ENCODE measurements at regions not wholly inside any gene's neighbourhood (a gene's known extent, or its start where the extent isn't known, plus 50 kb on each side); places are given as distances from the start of the nearest gene placed in this dataset.

GRCh38 chr5:84961193-84961592 lies 576.5 kb upstream of the EDIL3 start:
- H3K27me3 ChIP-seq: no peaks in the 10 kb centered on the region
- peaks cover 5% of the 10 kb centered on the region for H3K9me3 ChIP-seq
- DNase-seq (ENCODE audit: low spot score in 2 of 2): no peak
- no peak overlapping the region for H3K4me3 ChIP-seq
- no peak overlapping the region for H3K27ac ChIP-seq
- no peaks in the 10 kb centered on the region for H3K4me1 ChIP-seq
- TF ChIP-seq POLR2A (IDR thresholded peaks at IDR 0.05) (no peak), POLR2AphosphoS5 (IDR thresholded peaks at IDR 0.05) (no peak), EP300 (IDR thresholded peaks at IDR 0.05) (no peak)
- TF ChIP-seq, protein P1, sequence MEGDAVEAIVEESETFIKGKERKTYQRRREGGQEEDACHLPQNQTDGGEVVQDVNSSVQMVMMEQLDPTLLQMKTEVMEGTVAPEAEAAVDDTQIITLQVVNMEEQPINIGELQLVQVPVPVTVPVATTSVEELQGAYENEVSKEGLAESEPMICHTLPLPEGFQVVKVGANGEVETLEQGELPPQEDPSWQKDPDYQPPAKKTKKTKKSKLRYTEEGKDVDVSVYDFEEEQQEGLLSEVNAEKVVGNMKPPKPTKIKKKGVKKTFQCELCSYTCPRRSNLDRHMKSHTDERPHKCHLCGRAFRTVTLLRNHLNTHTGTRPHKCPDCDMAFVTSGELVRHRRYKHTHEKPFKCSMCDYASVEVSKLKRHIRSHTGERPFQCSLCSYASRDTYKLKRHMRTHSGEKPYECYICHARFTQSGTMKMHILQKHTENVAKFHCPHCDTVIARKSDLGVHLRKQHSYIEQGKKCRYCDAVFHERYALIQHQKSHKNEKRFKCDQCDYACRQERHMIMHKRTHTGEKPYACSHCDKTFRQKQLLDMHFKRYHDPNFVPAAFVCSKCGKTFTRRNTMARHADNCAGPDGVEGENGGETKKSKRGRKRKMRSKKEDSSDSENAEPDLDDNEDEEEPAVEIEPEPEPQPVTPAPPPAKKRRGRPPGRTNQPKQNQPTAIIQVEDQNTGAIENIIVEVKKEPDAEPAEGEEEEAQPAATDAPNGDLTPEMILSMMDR (IDR thresholded peaks at IDR 0.05): no peak
- no peaks in the 10 kb centered on the region for H3K36me3 ChIP-seq
- 95% methylated on average over 4 of the region's 9 CpGs for WGBS

- Histone ChIP-seq H3K36me3 (no peaks in the 10 kb centered on the region), H3K27ac (no peak overlapping the region), H3K9me3 (peaks cover 5% of the 10 kb centered on the region), H3K27me3 (no peaks in the 10 kb centered on the region), H3K4me1 (no peaks in the 10 kb centered on the region), H3K4me3 (no peak overlapping the region)
- no peak for DNase-seq (ENCODE audit: low spot score in 2 of 2)
- no peak for TF ChIP-seq POLR2A (IDR thresholded peaks at IDR 0.05)
- TF ChIP-seq EP300 (IDR thresholded peaks at IDR 0.05): no peak
- TF ChIP-seq, protein P1 (IDR thresholded peaks at IDR 0.05): no peak
- 100% methylated on average over 1 of the region's 3 CpGs for WGBS
These were observed 577.2 kb upstream of the EDIL3 start for GRCh38 chr5:84961903-84962302.

- no peak for TF ChIP-seq POLR2AphosphoS5 (IDR thresholded peaks at IDR 0.05)
- TF ChIP-seq, protein P1 (IDR thresholded peaks at IDR 0.05): no peak
- TF ChIP-seq EP300 (IDR thresholded peaks at IDR 0.05): no peak
- TF ChIP-seq POLR2A (IDR thresholded peaks at IDR 0.05): no peak
- DNase-seq (ENCODE audit: low spot score in 2 of 2): no peak
- Histone ChIP-seq H3K27me3 (no peaks in the 10 kb centered on the region), H3K9me3 (no peaks in the 10 kb centered on the region), H3K27ac (no peak overlapping the region), H3K4me3 (no peak overlapping the region), H3K4me1 (no peaks in the 10 kb centered on the region), H3K36me3 (no peaks in the 10 kb centered on the region)
- WGBS: 48% methylated on average over 2 of the region's 2 CpGs
These were observed 598.4 kb upstream of the EDIL3 start for GRCh38 chr5:84983093-84983492.

GRCh38 chr5:84985148-84985547 lies 600.5 kb upstream of the EDIL3 start:
- DNase-seq (ENCODE audit: low spot score in 2 of 2): no peak
- no peak for TF ChIP-seq EP300 (IDR thresholded peaks at IDR 0.05)
- TF ChIP-seq, protein P1 (IDR thresholded peaks at IDR 0.05): no peak
- no peaks in the 10 kb centered on the region for H3K27me3 ChIP-seq
- no peaks in the 10 kb centered on the region for H3K36me3 ChIP-seq
- H3K4me1 ChIP-seq: no peaks in the 10 kb centered on the region
- H3K27ac ChIP-seq: no peak overlapping the region
- H3K9me3 ChIP-seq: no peaks in the 10 kb centered on the region
- H3K4me3 ChIP-seq: no peak overlapping the region
- WGBS: 43% methylated on average over 3 of the region's 3 CpGs

DNA sequence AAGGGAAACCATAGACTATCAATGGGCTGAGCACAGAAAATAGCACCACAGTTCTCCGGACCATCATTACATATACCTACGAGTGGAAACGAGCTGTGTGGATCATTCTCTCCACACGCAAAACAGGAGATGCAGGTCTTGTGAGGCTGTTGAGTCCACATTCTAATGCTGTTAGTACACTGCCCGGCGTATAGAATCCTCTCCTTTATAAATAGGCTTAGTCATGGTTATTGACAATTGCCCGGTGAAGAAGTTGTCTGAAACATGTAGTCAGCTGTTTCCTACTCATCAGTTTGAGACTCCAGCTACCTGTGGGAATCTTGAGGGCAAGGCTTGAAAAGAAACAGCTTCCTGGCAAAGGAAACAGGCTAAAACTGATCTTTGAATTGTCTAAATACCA lies 602.0 kb upstream of the EDIL3 start:
- Histone ChIP-seq H3K36me3 (no peaks in the 10 kb centered on the region), H3K9me3 (no peaks in the 10 kb centered on the region), H3K27me3 (no peaks in the 10 kb centered on the region), H3K27ac (no peak overlapping the region), H3K4me1 (no peaks in the 10 kb centered on the region), H3K4me3 (no peak overlapping the region)
- 83% methylated on average over 6 of the region's 7 CpGs for WGBS
- no peak for DNase-seq (ENCODE audit: low spot score in 2 of 2)
- TF ChIP-seq POLR2AphosphoS5 (IDR thresholded peaks at IDR 0.05) (no peak), EP300 (IDR thresholded peaks at IDR 0.05) (no peak), POLR2A (IDR thresholded peaks at IDR 0.05) (no peak)
- TF ChIP-seq, protein P1 (IDR thresholded peaks at IDR 0.05): no peak
